Esophagus muscularis mucosa (tissue), 4 donors: ENCODE measurements at regions not wholly inside any gene's neighbourhood (a gene's known extent, or its start where the extent isn't known, plus 50 kb on each side); places are given as distances from the start of the nearest gene placed in this dataset.
A peak's percentile ranks its signal among the peaks of the same experiment; 100 is the strongest.

Source experiments
- DNase-seq: peaks from one replicate; pipeline ENCODE4 v3.0.0-alpha.2; 2017; ENCODE audit errors: extremely low spot score
- H3K27ac ChIP-seq, 4 donors: fragments of 200-600 bp; sonication (generic); replicated peaks in 1 of 4; 1 replicate in 3 of 4; 2 replicates in 1 of 4; pipeline ENCODE4 v1.5.1; 2016 to 2019; ENCODE audit warnings: mild to moderate bottlenecking in 1 of 4
- H3K27me3 ChIP-seq, 4 donors: fragments of 200-600 bp; sonication (generic); one replicate each; pipeline versions ENCODE4 v1.5.1 to v1.6.0; 2016 to 2019
- H3K36me3 ChIP-seq, 4 donors: fragments of 200-600 bp; sonication (generic); one replicate each; pipeline ENCODE4 v1.5.1; 2016 to 2019
- H3K4me1 ChIP-seq, 4 donors: fragments of 200-600 bp; sonication (generic); one replicate each; pipeline ENCODE4 v1.5.1; 2016 to 2019
- H3K4me3 ChIP-seq, 4 donors: fragments of 200-600 bp; sonication (generic); 1 replicate in 2 of 4; 2 replicates in 2 of 4; pipeline ENCODE4 v1.5.1; 2016 to 2019; ENCODE audit warnings: mild to moderate bottlenecking in 4 of 4, moderate library complexity in 1 of 4
- H3K9me3 ChIP-seq, 4 donors: fragments of 200-600 bp; sonication (generic); 1 replicate in 3 of 4; 2 replicates in 1 of 4; pipeline ENCODE4 v1.5.1; 2016 to 2019
- CTCF ChIP-seq, 3 experiments: fragments of 200-600 bp in 2 of 3; fragments of 450-650 bp in 1 of 3; sonication (generic) in 2 of 3; IDR thresholded peaks; one replicate each; pipeline ENCODE4 v1.5.1; 2017 to 2019; ENCODE audit warnings: antibody characterized with exemption in 3 of 3, mild to moderate bottlenecking in 2 of 3, moderate library complexity in 1 of 3
- EP300 ChIP-seq: sonication (generic); formaldehyde crosslinking; IDR thresholded peaks from one replicate; pipeline ENCODE4 v1.6.1; 2017; ENCODE audit warnings: antibody characterized with exemption
- POLR2A ChIP-seq: fragments of 450-650 bp; IDR thresholded peaks from one replicate; pipeline ENCODE4 v1.6.1; 2017; ENCODE audit warnings: antibody characterized with exemption, moderate library complexity, mild to moderate bottlenecking, low read depth
- POLR2AphosphoS5 ChIP-seq, 2 donors: sonication (generic); formaldehyde crosslinking; IDR thresholded peaks; one replicate each; pipeline ENCODE4 v1.6.1; 2017; ENCODE audit warnings: antibody characterized with exemption in 2 of 2
- WGBS: methylation state at CpG from one replicate; pipeline ENCODE4 v1.1.5; 2018; 5-methylcytosine and 5-hydroxymethylcytosine counted together
- intact Hi-C: fragments of 100-400 bp; cut with DNase I; formaldehyde crosslinking; loops from one replicate; pipeline ENCODE4 v1.15.1; 2023

- Histone ChIP-seq H3K4me1 (no peaks in the 10 kb centered on the region), H3K36me3 (no peaks in the 10 kb centered on the region), H3K9me3 (peaks cover 0 to 6% (median 0%) of the 10 kb centered on the region in 4 donors), H3K27me3 (peaks cover 0 to 13% (median 0%) of the 10 kb centered on the region in 4 donors), H3K27ac (no peak overlapping the region), H3K4me3 (no peak overlapping the region)
- TF ChIP-seq CTCF (IDR thresholded peaks at IDR 0.05), result no peak
- no peak for TF ChIP-seq POLR2AphosphoS5 (IDR thresholded peaks at IDR 0.05)
- TF ChIP-seq POLR2A, result no peak
- TF ChIP-seq EP300, result no peak
- intact Hi-C loops, result no loop called here
- peak; percentile 87 for DNase-seq
- 89% methylated on average over 25 of the region's 60 CpGs for WGBS
Measured at GRCh38 chr5:3535414-3536211, 60.0 kb upstream of the IRX1 start.

DNA sequence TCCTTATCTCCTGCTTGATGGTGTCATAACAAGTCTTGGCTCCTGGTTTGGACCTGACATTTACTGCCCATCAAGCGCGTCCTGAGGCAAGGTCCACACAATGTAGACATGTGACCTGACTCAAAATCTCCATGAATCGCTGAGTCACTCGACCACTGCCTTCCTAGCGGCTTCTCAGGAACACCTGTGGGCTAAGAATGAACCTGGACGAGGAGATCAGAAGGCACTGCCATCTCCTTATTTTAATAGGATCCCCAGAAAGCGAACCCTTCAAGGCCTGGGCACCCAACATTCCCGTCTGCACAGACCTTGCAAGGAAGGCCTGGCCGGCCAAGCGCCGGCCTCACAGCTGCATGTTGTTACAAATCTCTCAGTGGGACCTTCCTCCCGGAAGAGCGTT lies 60.6 kb upstream of the IRX1 start:
- Histone ChIP-seq H3K4me3 (no peak overlapping the region), H3K4me1 (no peaks in the 10 kb centered on the region), H3K27ac (no peak overlapping the region), H3K9me3 (peaks cover 0 to 6% (median 0%) of the 10 kb centered on the region in 4 donors), H3K27me3 (peaks cover 0 to 7% (median 0%) of the 10 kb centered on the region in 4 donors), H3K36me3 (no peaks in the 10 kb centered on the region)
- DNase-seq, result peak; percentile 53
- WGBS, result 91% methylated on average over 12 of the region's 13 CpGs
- intact Hi-C loops, result no loop called here
- TF ChIP-seq POLR2A, result no peak
- TF ChIP-seq EP300, result no peak
- TF ChIP-seq POLR2AphosphoS5 (IDR thresholded peaks at IDR 0.05), result no peak
- TF ChIP-seq CTCF (IDR thresholded peaks at IDR 0.05), result no peak

DNA sequence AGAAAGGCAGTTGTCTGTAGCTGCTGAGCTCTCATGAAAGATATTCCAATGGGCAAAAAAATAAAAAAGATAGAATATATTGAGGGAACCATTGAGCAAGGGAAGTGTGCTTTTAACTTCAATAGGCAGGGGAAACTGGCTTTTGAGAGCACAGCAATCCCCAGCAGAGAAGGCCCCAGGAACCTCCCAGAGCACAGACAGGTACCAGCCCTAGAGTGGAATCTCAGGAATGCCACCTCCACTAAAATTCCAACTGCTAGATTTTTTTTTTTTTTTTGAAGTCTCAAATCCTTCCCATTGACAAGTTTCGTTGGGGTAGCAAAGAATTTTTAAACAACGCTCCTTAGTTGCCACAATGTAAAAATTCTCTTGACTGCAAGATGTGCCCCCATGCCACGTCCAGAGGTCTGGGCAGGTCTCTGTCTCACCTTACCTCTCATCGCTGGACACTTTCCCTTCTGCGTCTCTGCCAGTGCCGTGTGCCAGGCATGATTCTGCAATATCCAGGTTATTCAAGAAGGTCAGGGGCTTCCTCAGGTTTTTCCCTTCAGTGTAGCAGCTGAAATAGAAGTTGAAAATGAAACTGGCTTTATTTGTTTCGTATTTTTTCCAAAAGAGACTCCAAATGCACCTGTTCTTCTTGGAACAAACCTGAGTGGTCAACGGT lies 64.2 kb upstream of the IRX1 start:
- intact Hi-C loops, result no loop called here
- Histone ChIP-seq H3K27ac (no peak overlapping the region), H3K9me3 (peaks cover 0 to 6% (median 0%) of the 10 kb centered on the region in 4 donors), H3K36me3 (no peaks in the 10 kb centered on the region), H3K4me1 (no peaks in the 10 kb centered on the region), H3K4me3 (no peak overlapping the region), H3K27me3 (no peaks in the 10 kb centered on the region)
- no peak for TF ChIP-seq POLR2A
- TF ChIP-seq CTCF (IDR thresholded peaks at IDR 0.05), result no peak
- no peak for TF ChIP-seq POLR2AphosphoS5 (IDR thresholded peaks at IDR 0.05)
- no peak for TF ChIP-seq EP300
- peak; percentile 50 for DNase-seq
- WGBS, result 68% methylated on average over 8 of the region's 8 CpGs

GRCh38 chr5:3530251-3530650 lies 65.4 kb upstream of the IRX1 start:
- TF ChIP-seq CTCF (IDR thresholded peaks at IDR 0.05), result no peak
- no peak for TF ChIP-seq POLR2AphosphoS5 (IDR thresholded peaks at IDR 0.05)
- TF ChIP-seq POLR2A, result no peak
- no peak for TF ChIP-seq EP300
- Histone ChIP-seq H3K9me3 (no peaks in the 10 kb centered on the region), H3K4me1 (no peaks in the 10 kb centered on the region), H3K27me3 (no peaks in the 10 kb centered on the region), H3K4me3 (no peak overlapping the region), H3K27ac (no peak overlapping the region), H3K36me3 (no peaks in the 10 kb centered on the region)
- no peak for DNase-seq
- WGBS, result 79% methylated on average over 2 of the region's 2 CpGs
- intact Hi-C loops, result no loop called here
